IMR-90 (cell line): ENCODE measurements at regions not wholly inside any gene's neighbourhood (a gene's known extent, or its start where the extent isn't known, plus 50 kb on each side); places are given as distances from the start of the nearest gene placed in this dataset.

Experiments used
- ATAC-seq: fragments of 200-7000 bp; cut with Tn5 transposase; 2 replicates; pipeline ENCODE4 v1.9.1; 2020; ENCODE audit warnings: low read depth, mild to moderate bottlenecking, moderate library complexity
- BruUV-seq: library from RNA; stranded (reverse); fragments of 400-500 nt; replicated peaks from 2 replicates; lab custom pipeline; 2021; lab: Mats Ljungman, UMichigan
- CTCF ChIA-PET: fragments of 300-600 bp; formaldehyde crosslinking; extraction: SDS; loops from one replicate; lab custom pipeline; 2021; ENCODE audit warnings: antibody characterized with exemption; lab: Yijun Ruan, JAX
- POLR2A ChIA-PET: fragments of 300-600 bp; sonication (Branson Sonifier 250); formaldehyde crosslinking; loops from one replicate; lab custom pipeline; 2022; ENCODE audit warnings: antibody characterized with exemption; ENCODE audit not compliant: unreplicated experiment; lab: Charles Lee
- DNase-seq: peaks from one replicate; pipeline ENCODE4 v3.0.0; 2013
- H2AFZ ChIP-seq: replicated peaks from 2 replicates; pipeline ENCODE3; 2013; ENCODE audit warnings: low read length, mild to moderate bottlenecking; ENCODE audit not compliant: poor library complexity
- H2AK5ac ChIP-seq: 2 replicates; pipeline ENCODE4 v1.6.1; 2013; ENCODE audit warnings: low read depth, low read length, inconsistent platforms
- H2AK9ac ChIP-seq: replicated peaks from 2 replicates; pipeline ENCODE3; 2013; ENCODE audit warnings: mild to moderate bottlenecking, low read depth, low read length, moderate library complexity; ENCODE audit not compliant: poor library complexity
- H2BK120ac ChIP-seq: 2 replicates; pipeline ENCODE4 v1.6.1; 2013; ENCODE audit warnings: low read depth, low read length, inconsistent platforms
- H2BK15ac ChIP-seq: 3 replicates; pipeline ENCODE4 v1.6.1; 2013; ENCODE audit warnings: low read depth, low read length, inconsistent platforms
- H2BK20ac ChIP-seq: 2 replicates; pipeline ENCODE4 v1.6.1; 2013; ENCODE audit warnings: low read depth, mild to moderate bottlenecking, inconsistent platforms, low read length, moderate library complexity
- H2BK5ac ChIP-seq: 2 replicates; pipeline ENCODE4 v1.6.1; 2013; ENCODE audit warnings: mild to moderate bottlenecking, low read depth, low read length, inconsistent platforms; ENCODE audit not compliant: poor library complexity, severe bottlenecking
- H3K14ac ChIP-seq: replicated peaks from 2 replicates; pipeline ENCODE4 v1.6.1; 2013; ENCODE audit warnings: low read depth, low read length, inconsistent platforms
- H3K18ac ChIP-seq: 2 replicates; pipeline ENCODE4 v1.6.1; 2013; ENCODE audit warnings: low read depth, low read length, control low read depth
- H3K23ac ChIP-seq: 2 replicates; pipeline ENCODE4 v1.6.1; 2013; ENCODE audit warnings: low read depth, low read length, inconsistent platforms
- H3K27ac ChIP-seq: 2 replicates; pipeline ENCODE4 v1.5.1; 2013; ENCODE audit warnings: mild to moderate bottlenecking, control low read depth, low read length; ENCODE audit not compliant: insufficient read depth
- H3K27me3 ChIP-seq: 2 replicates; pipeline ENCODE4 v1.6.1; 2013; ENCODE audit warnings: low read length; ENCODE audit not compliant: control insufficient read depth, insufficient read depth
- H3K36me3 ChIP-seq: 2 replicates; pipeline ENCODE4 v1.6.1; 2013; ENCODE audit warnings: low read length, mixed read lengths; ENCODE audit not compliant: control insufficient read depth, insufficient read depth
- H3K4ac ChIP-seq: 2 replicates; pipeline ENCODE4 v1.6.1; 2013; ENCODE audit warnings: low read depth, low read length, inconsistent platforms
- H3K4me1 ChIP-seq: 2 replicates; pipeline ENCODE4 v1.6.1; 2013; ENCODE audit warnings: low read length, mixed read lengths; ENCODE audit not compliant: control insufficient read depth, insufficient read depth
- H3K4me2 ChIP-seq: 2 replicates; pipeline ENCODE4 v1.6.1; 2013; ENCODE audit warnings: low read depth, mild to moderate bottlenecking, control low read depth, low read length, moderate library complexity
- H3K4me3 ChIP-seq: 2 replicates; pipeline ENCODE4 v1.5.1; 2013; ENCODE audit warnings: low read depth, mild to moderate bottlenecking, control low read depth, low read length, moderate library complexity; ENCODE audit not compliant: insufficient read depth
- H3K56ac ChIP-seq: 2 replicates; pipeline ENCODE4 v1.6.1; 2013; ENCODE audit warnings: low read length, inconsistent platforms; ENCODE audit not compliant: insufficient read depth; ENCODE audit errors: extremely low read depth
- H3K79me1 ChIP-seq, 2 experiments: 2 replicates each; pipeline ENCODE4 v1.6.1; 2013; ENCODE audit warnings: low read length in 2 of 2, inconsistent platforms in 1 of 2, low read depth in 1 of 2
- H3K9ac ChIP-seq: 2 replicates; pipeline ENCODE4 v1.6.1; 2013; ENCODE audit warnings: low read depth, low read length, control low read depth
- H3K9me1 ChIP-seq: 2 replicates; pipeline ENCODE4 v1.6.1; 2013; ENCODE audit warnings: low read length, inconsistent platforms; ENCODE audit not compliant: insufficient read depth
- H3K9me3 ChIP-seq: 2 replicates; pipeline ENCODE4 v1.6.1; 2013; ENCODE audit warnings: low read length; ENCODE audit not compliant: control insufficient read depth, insufficient read depth
- H4K20me1 ChIP-seq: 2 replicates; pipeline ENCODE4 v1.6.1; 2013; ENCODE audit warnings: low read length, inconsistent platforms; ENCODE audit not compliant: insufficient read depth
- H4K5ac ChIP-seq: 2 replicates; pipeline ENCODE4 v1.6.1; 2013; ENCODE audit warnings: mild to moderate bottlenecking, low read depth, low read length, control low read depth
- H4K8ac ChIP-seq, 2 experiments: 2 replicates each; pipeline ENCODE4 v1.6.1; 2013; ENCODE audit warnings: low read depth in 2 of 2, low read length in 2 of 2, control low read depth in 1 of 2, inconsistent platforms in 1 of 2
- H4K91ac ChIP-seq: 2 replicates; pipeline ENCODE4 v1.6.1; 2013; ENCODE audit warnings: low read depth, low read length, inconsistent platforms; ENCODE audit not compliant: insufficient read depth
- BHLHE40 ChIP-seq: fragments of 150-350 bp; IDR thresholded peaks from 2 replicates; pipeline ENCODE4 v1.6.1; 2016; ENCODE audit warnings: mild to moderate bottlenecking, low read depth, low read length
- CTCF ChIP-seq: conservative IDR thresholded peaks from 2 replicates; pipeline ENCODE4 v1.5.1; 2012; ENCODE audit warnings: mild to moderate bottlenecking, low read depth, low read length, improper control_type of control experiment
- FOS ChIP-seq: fragments of 150-350 bp; IDR thresholded peaks from 2 replicates; pipeline ENCODE4 v1.6.1; 2016; ENCODE audit warnings: low read depth, low read length
- MAZ ChIP-seq: IDR thresholded peaks from 2 replicates; pipeline ENCODE4 v1.6.1; 2012; ENCODE audit warnings: low read depth, mild to moderate bottlenecking, low read length, improper control_type of control experiment, moderate library complexity, borderline replicate concordance
- RCOR1 ChIP-seq: IDR thresholded peaks from 2 replicates; pipeline ENCODE4 v1.6.1; 2012; ENCODE audit warnings: mild to moderate bottlenecking, low read length, improper control_type of control experiment; ENCODE audit not compliant: insufficient replicate concordance
- WGBS, 2 experiments: methylation state at CpG; one replicate each; pipeline versions ENCODE4 v1.1.5 to v1.1.7; 2013; ENCODE audit warnings: missing lambda C conversion rate in 2 of 2; ENCODE audit not compliant: insufficient read length in 1 of 2; ENCODE audit errors: extremely low coverage in 2 of 2; 5-methylcytosine and 5-hydroxymethylcytosine counted together
- dilution Hi-C: fragments of 300-500 bp; cut with HindIII; formaldehyde crosslinking; loops from one replicate; pipeline ENCODE4 v1.14.3; 2018; ENCODE audit warnings: low sequenced_read_pairs; ENCODE audit not compliant: unreplicated experiment
- in situ Hi-C: fragments of 300-500 bp; cut with MboI; formaldehyde crosslinking; loops from 3 replicates; pipeline ENCODE4 v1.14.3; 2019; ENCODE audit warnings: low sequenced_read_pairs, inconsistent platforms, mixed read lengths
- intact Hi-C: fragments of 100-400 bp; cut with micrococcal nuclease; formaldehyde crosslinking; loops from 2 replicates; pipeline ENCODE4 v1.10.0; 2022
- TF ChIP-seq, protein P1 (sequence below): fragments of 150-350 bp; IDR thresholded peaks from 2 replicates; pipeline ENCODE4 v1.6.1; 2017; ENCODE audit warnings: mild to moderate bottlenecking, antibody characterized with exemption, low read length, low read depth

- no peak overlapping the region for H2AK9ac ChIP-seq
- no peak overlapping the region for H2BK120ac ChIP-seq
- 60% methylated on average over 1 of the region's 6 CpGs; no CpG with 5 or more reads in 1 of the 2 experiments for WGBS, 2 experiments
- no peak overlapping the region for H4K5ac ChIP-seq
- no peak overlapping the region for H4K91ac ChIP-seq
- no peak overlapping the region for H3K14ac ChIP-seq
- no peak overlapping the region for H3K4ac ChIP-seq
- dilution Hi-C loops (no loop called here), intact Hi-C loops (no loop called here), in situ Hi-C loops (no loop called here)
- no peak overlapping the region for H3K4me3 ChIP-seq
- H3K56ac ChIP-seq = no peak overlapping the region
- H3K4me1 ChIP-seq = no peaks in the 10 kb centered on the region
- no peak overlapping the region for H3K4me2 ChIP-seq
- no peak overlapping the region for H2BK20ac ChIP-seq
- no peak overlapping the region for H2AFZ ChIP-seq
- no peak overlapping the region for H3K27ac ChIP-seq
- H2BK15ac ChIP-seq = no peak overlapping the region
- H3K9me3 ChIP-seq = peaks cover 4% of the 10 kb centered on the region
- no peaks in the 10 kb centered on the region for H3K79me1 ChIP-seq
- DNase-seq (no peak), ATAC-seq (no peak)
- ChIA-PET CTCF (interaction anchor here (0.6 kb wide), 1 partner anchor 898 kb away, joined by 4 read pairs; no protein-coding TSS in a partner anchor), POLR2A (interaction anchor here (0.5 kb wide), 1 partner anchor 889 kb away, joined by 3 read pairs; no protein-coding TSS in a partner anchor)
- H3K23ac ChIP-seq = no peak overlapping the region
- H3K9ac ChIP-seq = no peak overlapping the region
- H3K18ac ChIP-seq = no peak overlapping the region
- H2BK5ac ChIP-seq = no peak overlapping the region
- BruUV-seq = no TSS peak
- H2AK5ac ChIP-seq = no peak overlapping the region
- TF ChIP-seq FOS (no peak), RCOR1 (no peak), BHLHE40 (no peak), MAZ (no peak), CTCF (0 out of 2 replicates have a peak, but pooled peaks have one; percentile 8)
- TF ChIP-seq, protein P1, sequence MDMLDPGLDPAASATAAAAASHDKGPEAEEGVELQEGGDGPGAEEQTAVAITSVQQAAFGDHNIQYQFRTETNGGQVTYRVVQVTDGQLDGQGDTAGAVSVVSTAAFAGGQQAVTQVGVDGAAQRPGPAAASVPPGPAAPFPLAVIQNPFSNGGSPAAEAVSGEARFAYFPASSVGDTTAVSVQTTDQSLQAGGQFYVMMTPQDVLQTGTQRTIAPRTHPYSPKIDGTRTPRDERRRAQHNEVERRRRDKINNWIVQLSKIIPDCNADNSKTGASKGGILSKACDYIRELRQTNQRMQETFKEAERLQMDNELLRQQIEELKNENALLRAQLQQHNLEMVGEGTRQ = no peak
- no peak overlapping the region for H4K8ac ChIP-seq
- H4K20me1 ChIP-seq = no peaks in the 10 kb centered on the region
- no peaks in the 10 kb centered on the region for H3K36me3 ChIP-seq
- no peaks in the 10 kb centered on the region for H3K9me1 ChIP-seq
- H3K27me3 ChIP-seq = no peaks in the 10 kb centered on the region
These were observed 137.1 kb upstream of the CCDC150 start for GRCh38 chr2:196502386-196502785.
